Keratinocyte (primary cell): ENCODE measurements at regions not wholly inside any gene's neighbourhood (a gene's known extent, or its start where the extent isn't known, plus 50 kb on each side); places are given as distances from the start of the nearest gene placed in this dataset.
A peak's percentile ranks its signal among the peaks of the same experiment; 100 is the strongest.

Experiments
- DNase-seq: peaks from one replicate; pipeline ENCODE4 v3.0.0-alpha.2; 2011; ENCODE audit warnings: low read depth, missing footprints, low spot score
- FAIRE-seq: peaks from 2 replicates; lab custom pipeline; 2011; peaks lifted over from hg19 to GRCh38; lab: Jason Lieb, UNC
- H2AFZ ChIP-seq: 2 replicates; pipeline ENCODE4 v1.6.0; 2012; ENCODE audit warnings: low read length, control low read depth, inconsistent platforms; ENCODE audit not compliant: control insufficient read depth
- H3K27ac ChIP-seq: 2 replicates; pipeline ENCODE4 v1.5.1; 2011; ENCODE audit warnings: low read length; ENCODE audit not compliant: control insufficient read depth, insufficient read depth
- H3K27me3 ChIP-seq: 3 replicates; pipeline ENCODE4 v1.6.0; 2011; ENCODE audit warnings: low read length; ENCODE audit not compliant: control insufficient read depth, insufficient read depth; ENCODE audit errors: extremely low read depth
- H3K36me3 ChIP-seq, 2 experiments: 2 replicates in 1 of 2; 3 replicates in 1 of 2; pipeline ENCODE4 v1.5.1; 2011; ENCODE audit warnings: low read length in 2 of 2, mild to moderate bottlenecking in 1 of 2; ENCODE audit not compliant: control insufficient read depth in 2 of 2, insufficient read depth in 2 of 2; ENCODE audit errors: extremely low read depth in 1 of 2
- H3K4me1 ChIP-seq: 3 replicates; pipeline ENCODE4 v1.5.1; 2011; ENCODE audit warnings: low read length; ENCODE audit not compliant: control insufficient read depth, insufficient read depth; ENCODE audit errors: extremely low read depth
- H3K4me2 ChIP-seq: 3 replicates; pipeline ENCODE4 v1.6.0; 2011; ENCODE audit warnings: low read depth, low read length; ENCODE audit not compliant: control insufficient read depth, insufficient read depth; ENCODE audit errors: extremely low read depth
- H3K4me3 ChIP-seq, 3 experiments: fragments of 200-600 bp in 1 of 3; sonication (generic) in 1 of 3; 2 replicates in 2 of 3; 3 replicates in 1 of 3; pipeline ENCODE4 v1.5.1; 2011 to 2016; ENCODE audit warnings: low read length in 3 of 3, mild to moderate bottlenecking in 3 of 3, control low read depth in 2 of 3, inconsistent platforms in 1 of 3, low read depth in 1 of 3, mixed read lengths in 1 of 3, mixed run types in 1 of 3, moderate library complexity in 1 of 3; ENCODE audit not compliant: control insufficient read depth in 2 of 3, insufficient read depth in 2 of 3; ENCODE audit errors: extremely low read depth in 1 of 3
- H3K79me2 ChIP-seq: 2 replicates; pipeline ENCODE4 v1.6.0; 2012; ENCODE audit warnings: low read length; ENCODE audit not compliant: control insufficient read depth, insufficient read depth
- H3K9ac ChIP-seq: 3 replicates; pipeline ENCODE4 v1.6.0; 2011; ENCODE audit warnings: low read length; ENCODE audit not compliant: control insufficient read depth, insufficient read depth; ENCODE audit errors: extremely low read depth
- H3K9me1 ChIP-seq: 3 replicates; pipeline ENCODE4 v1.6.0; 2011; ENCODE audit warnings: low read length; ENCODE audit not compliant: control insufficient read depth, insufficient read depth; ENCODE audit errors: extremely low read depth
- H3K9me3 ChIP-seq: 2 replicates; pipeline ENCODE4 v1.5.1; 2012; ENCODE audit warnings: low read depth, low read length; ENCODE audit not compliant: control insufficient read depth
- H4K20me1 ChIP-seq: 3 replicates; pipeline ENCODE4 v1.6.0; 2011; ENCODE audit warnings: low read length; ENCODE audit not compliant: control insufficient read depth, insufficient read depth; ENCODE audit errors: extremely low read depth
- CTCF ChIP-seq, 3 experiments: IDR thresholded peaks in 1 of 3; conservative IDR thresholded peaks in 1 of 3; optimal IDR thresholded peaks in 1 of 3; 2 replicates in 2 of 3; 3 replicates in 1 of 3; pipeline versions ENCODE3 to v1.5.1; 2011; ENCODE audit warnings: low read length in 3 of 3, mild to moderate bottlenecking in 3 of 3, moderate library complexity in 2 of 3, control low read depth in 1 of 3, inconsistent platforms in 1 of 3; ENCODE audit not compliant: insufficient read depth in 2 of 3; ENCODE audit errors: extremely low read depth in 1 of 3
- EZH2 ChIP-seq: IDR thresholded peaks from one replicate; pipeline ENCODE4 v1.6.1; 2012; ENCODE audit warnings: inconsistent platforms, mild to moderate bottlenecking, low read length, moderate library complexity
- dilution Hi-C: fragments of 300-500 bp; cut with MboI; formaldehyde crosslinking; loops from one replicate; pipeline ENCODE4 v1.7.0; 2020; ENCODE audit warnings: low sequenced_read_pairs; ENCODE audit not compliant: extremely low pct_ligation_motif_present

- Histone ChIP-seq H3K4me1 (no peaks in the 10 kb centered on the region), H3K9me3 (no peaks in the 10 kb centered on the region), H3K4me2 (no peak overlapping the region), H3K79me2 (no peaks in the 10 kb centered on the region), H3K27me3 (no peaks in the 10 kb centered on the region), H2AFZ (no peak overlapping the region), H3K36me3 (no peaks in the 10 kb centered on the region), H3K4me3 (no peak overlapping the region), H4K20me1 (no peaks in the 10 kb centered on the region), H3K9ac (no peak overlapping the region), H3K27ac (no peak overlapping the region), H3K9me1 (no peaks in the 10 kb centered on the region)
- no peak for FAIRE-seq
- TF ChIP-seq EZH2, result no peak
- TF ChIP-seq CTCF (optimal IDR thresholded peaks at IDR 0.05 in 1 of 3, IDR thresholded peaks at IDR 0.05 in 1 of 3, conservative IDR thresholded peaks at IDR 0.05 in 1 of 3; ENCODE audit: extremely low read depth in 1 of 3, insufficient read depth in 2 of 3, low read length in 3 of 3), result no peak
- no peak for DNase-seq
- dilution Hi-C loops, result no loop called here
These were observed 260.4 kb upstream of the DSEL start for GRCh38 chr18:67776929-67777328.

GRCh38 chr18:67771271-67771670 is 254.8 kb upstream of the DSEL start:
- no peak for TF ChIP-seq EZH2
- TF ChIP-seq CTCF (optimal IDR thresholded peaks at IDR 0.05 in 1 of 3, IDR thresholded peaks at IDR 0.05 in 1 of 3, conservative IDR thresholded peaks at IDR 0.05 in 1 of 3; ENCODE audit: extremely low read depth in 1 of 3, insufficient read depth in 2 of 3, low read length in 3 of 3), result no peak
- Histone ChIP-seq H3K9me1 (no peaks in the 10 kb centered on the region), H3K36me3 (no peaks in the 10 kb centered on the region), H3K9me3 (no peaks in the 10 kb centered on the region), H3K9ac (no peak overlapping the region), H4K20me1 (no peaks in the 10 kb centered on the region), H3K4me3 (no peak overlapping the region), H3K27me3 (no peaks in the 10 kb centered on the region), H3K79me2 (no peaks in the 10 kb centered on the region), H2AFZ (no peak overlapping the region), H3K4me1 (peaks cover 9% of the 10 kb centered on the region), H3K27ac (peak overlapping the region; percentile 16), H3K4me2 (peak overlapping the region; percentile 20)
- DNase-seq (peak; percentile 5), FAIRE-seq (peak; percentile 79)
- dilution Hi-C loops, result no loop called here
